Liver (tissue), 8 donors: ENCODE measurements at regions not wholly inside any gene's neighbourhood (a gene's known extent, or its start where the extent isn't known, plus 50 kb on each side); places are given as distances from the start of the nearest gene placed in this dataset.

Experiments used
- DNase-seq: peaks from one replicate; pipeline ENCODE4 v3.0.0-alpha.2; 2017; ENCODE audit warnings: low spot score
- H3K27ac ChIP-seq, 2 donors: one replicate each; pipeline ENCODE4 v1.7.0; 2013; ENCODE audit warnings: inconsistent platforms in 2 of 2, low read length in 2 of 2, control low read depth in 1 of 2, low read depth in 1 of 2, mild to moderate bottlenecking in 1 of 2
- H3K27me3 ChIP-seq, 4 donors: one replicate each; pipeline versions ENCODE4 v1.6.1 to v1.7.0; 2013; ENCODE audit warnings: low read length in 3 of 4, inconsistent platforms in 1 of 4, mild to moderate bottlenecking in 1 of 4, moderate library complexity in 1 of 4; ENCODE audit not compliant: control insufficient read depth in 4 of 4, insufficient read depth in 4 of 4
- H3K36me3 ChIP-seq, 4 donors: one replicate each; pipeline versions ENCODE4 v1.6.1 to v1.7.0; 2013; ENCODE audit warnings: low read length in 3 of 4, mild to moderate bottlenecking in 3 of 4, low read depth in 1 of 4, moderate library complexity in 1 of 4; ENCODE audit not compliant: control insufficient read depth in 4 of 4, insufficient read depth in 3 of 4
- H3K4me1 ChIP-seq, 4 donors: one replicate each; pipeline versions ENCODE4 v1.6.1 to v1.7.0; 2013; ENCODE audit warnings: low read length in 3 of 4, mild to moderate bottlenecking in 3 of 4, moderate library complexity in 1 of 4; ENCODE audit not compliant: control insufficient read depth in 4 of 4, insufficient read depth in 4 of 4
- H3K4me3 ChIP-seq, 3 donors: one replicate each; pipeline versions ENCODE4 v1.6.1 to v1.7.0; 2013; ENCODE audit warnings: low read length in 3 of 3, control low read depth in 1 of 3, low read depth in 1 of 3, mild to moderate bottlenecking in 1 of 3
- H3K9ac ChIP-seq, 2 donors: one replicate each; pipeline ENCODE4 v1.7.0; 2013; ENCODE audit warnings: low read length in 2 of 2, mild to moderate bottlenecking in 2 of 2, moderate library complexity in 2 of 2, control low read depth in 1 of 2, low read depth in 1 of 2
- H3K9me3 ChIP-seq, 4 donors: one replicate each; pipeline versions ENCODE4 v1.6.1 to v1.7.0; 2013; ENCODE audit warnings: low read length in 3 of 4; ENCODE audit not compliant: control insufficient read depth in 4 of 4
- EGR1 ChIP-seq, 2 donors: IDR thresholded peaks; 2 replicates each; pipeline ENCODE4 v1.6.1; 2016 to 2018; ENCODE audit warnings: antibody characterized with exemption in 2 of 2, low read depth in 2 of 2
- HNF4A ChIP-seq, 2 donors: conservative IDR thresholded peaks; 2 replicates each; pipeline ENCODE4 v1.6.1; 2016; ENCODE audit warnings: antibody characterized with exemption in 2 of 2, mild to moderate bottlenecking in 2 of 2
- HNF4G ChIP-seq: IDR thresholded peaks from 2 replicates; pipeline ENCODE4 v1.6.1; 2016; ENCODE audit warnings: antibody characterized with exemption
- JUND ChIP-seq, 2 donors: IDR thresholded peaks; 2 replicates each; pipeline ENCODE4 v1.6.1; 2016; ENCODE audit warnings: antibody characterized with exemption in 2 of 2
- NR2F2 ChIP-seq: IDR thresholded peaks from 2 replicates; pipeline ENCODE4 v1.6.1; 2016; ENCODE audit warnings: antibody characterized with exemption
- RXRA ChIP-seq, 2 donors: IDR thresholded peaks; 2 replicates each; pipeline ENCODE4 v1.6.1; 2017 to 2018; ENCODE audit warnings: antibody characterized with exemption in 2 of 2, mild to moderate bottlenecking in 1 of 2
- SP1 ChIP-seq: IDR thresholded peaks from 2 replicates; pipeline ENCODE4 v1.6.1; 2018; ENCODE audit warnings: antibody characterized with exemption, mild to moderate bottlenecking
- TAF1 ChIP-seq: conservative IDR thresholded peaks from 2 replicates; pipeline ENCODE4 v1.6.1; 2016; ENCODE audit warnings: antibody characterized with exemption, mild to moderate bottlenecking
- YY1 ChIP-seq: IDR thresholded peaks from 2 replicates; pipeline ENCODE4 v1.6.1; 2016; ENCODE audit warnings: antibody characterized with exemption, mild to moderate bottlenecking
- WGBS: extraction: QIAGEN DNeasy Blood & Tissue Kit; methylation state at CpG from one replicate; pipeline ENCODE4 v1.1.7; 2013; 5-methylcytosine and 5-hydroxymethylcytosine counted together
- TF ChIP-seq, protein P1 (sequence below): IDR thresholded peaks from 2 replicates; pipeline ENCODE4 v1.6.1; 2016; ENCODE audit warnings: antibody characterized with exemption
- TF ChIP-seq, protein P2 (sequence below): IDR thresholded peaks from 2 replicates; pipeline ENCODE4 v1.6.1; 2016; ENCODE audit warnings: antibody characterized with exemption
- TF ChIP-seq, protein P3 (sequence below): fragments of 150-350 bp; IDR thresholded peaks from 2 replicates; pipeline ENCODE4 v1.5.1; 2017; ENCODE audit warnings: improper control_type of control experiment, low read depth, low read length; ENCODE audit not compliant: missing input control
- TF ChIP-seq, protein P4 (sequence below): IDR thresholded peaks from 2 replicates; pipeline ENCODE4 v1.6.1; 2016; ENCODE audit warnings: antibody characterized with exemption
- donor health status: healthy.
- donor health status: healthy.
- donor health status: healthy.
- donor health status: healthy.
- donor health status: healthy.

DNA sequence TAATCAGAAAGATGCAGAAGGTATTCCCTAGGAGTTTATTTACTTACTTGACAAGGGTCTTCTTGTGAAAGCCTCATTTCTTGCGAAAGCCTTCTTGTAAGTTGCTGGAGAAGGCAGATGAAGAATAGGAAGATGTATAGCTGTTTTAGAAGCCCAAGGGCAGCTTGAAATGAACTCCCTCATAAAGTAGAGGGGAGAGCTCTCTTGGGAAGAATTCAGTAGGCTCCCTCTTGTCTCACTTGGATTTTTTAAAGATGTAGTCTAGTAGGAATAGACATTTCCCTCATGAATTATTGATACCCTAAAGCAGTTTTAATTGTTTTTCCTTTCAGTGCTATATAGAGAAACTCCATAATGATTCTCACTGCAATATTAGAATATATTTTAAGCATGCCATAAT lies 639.2 kb upstream of the CXADR start (continued):
- TF ChIP-seq, protein P1, sequence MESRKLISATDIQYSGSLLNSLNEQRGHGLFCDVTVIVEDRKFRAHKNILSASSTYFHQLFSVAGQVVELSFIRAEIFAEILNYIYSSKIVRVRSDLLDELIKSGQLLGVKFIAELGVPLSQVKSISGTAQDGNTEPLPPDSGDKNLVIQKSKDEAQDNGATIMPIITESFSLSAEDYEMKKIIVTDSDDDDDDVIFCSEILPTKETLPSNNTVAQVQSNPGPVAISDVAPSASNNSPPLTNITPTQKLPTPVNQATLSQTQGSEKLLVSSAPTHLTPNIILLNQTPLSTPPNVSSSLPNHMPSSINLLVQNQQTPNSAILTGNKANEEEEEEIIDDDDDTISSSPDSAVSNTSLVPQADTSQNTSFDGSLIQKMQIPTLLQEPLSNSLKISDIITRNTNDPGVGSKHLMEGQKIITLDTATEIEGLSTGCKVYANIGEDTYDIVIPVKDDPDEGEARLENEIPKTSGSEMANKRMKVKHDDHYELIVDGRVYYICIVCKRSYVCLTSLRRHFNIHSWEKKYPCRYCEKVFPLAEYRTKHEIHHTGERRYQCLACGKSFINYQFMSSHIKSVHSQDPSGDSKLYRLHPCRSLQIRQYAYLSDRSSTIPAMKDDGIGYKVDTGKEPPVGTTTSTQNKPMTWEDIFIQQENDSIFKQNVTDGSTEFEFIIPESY = no peak

DNA sequence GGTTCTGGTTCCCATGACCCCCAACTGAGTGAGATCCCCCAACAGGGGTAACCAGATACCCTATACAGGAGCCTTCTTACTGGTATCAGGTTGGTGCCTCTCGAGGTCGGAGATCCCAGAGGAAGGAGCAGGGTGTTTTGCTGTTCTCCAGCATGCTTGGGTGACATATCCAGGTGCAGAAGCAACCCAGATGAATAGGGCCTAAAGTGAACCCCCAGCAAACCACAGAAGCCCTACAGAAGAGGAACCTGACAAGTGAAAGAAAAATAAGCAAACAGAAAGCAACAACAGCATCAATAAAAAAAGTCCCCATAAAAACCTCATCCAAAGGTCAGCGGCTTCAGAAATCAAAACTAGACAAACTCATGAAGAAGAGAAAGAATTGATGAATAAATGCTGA lies 633.4 kb upstream of the CXADR start:
- no peaks in the 10 kb centered on the region for H3K9me3 ChIP-seq
- no peak for TF ChIP-seq EGR1 (IDR thresholded peaks at IDR 0.05; ENCODE audit: low read depth in 2 of 2)
- H3K4me3 ChIP-seq = no peak overlapping the region
- H3K27me3 ChIP-seq = no peaks in the 10 kb centered on the region
- WGBS = 84% methylated on average over 3 of the region's 3 CpGs
- H3K36me3 ChIP-seq = no peaks in the 10 kb centered on the region
- no peaks in the 10 kb centered on the region for H3K4me1 ChIP-seq
- no peak for DNase-seq
- no peak overlapping the region for H3K27ac ChIP-seq
- H3K9ac ChIP-seq = no peak overlapping the region

DNA sequence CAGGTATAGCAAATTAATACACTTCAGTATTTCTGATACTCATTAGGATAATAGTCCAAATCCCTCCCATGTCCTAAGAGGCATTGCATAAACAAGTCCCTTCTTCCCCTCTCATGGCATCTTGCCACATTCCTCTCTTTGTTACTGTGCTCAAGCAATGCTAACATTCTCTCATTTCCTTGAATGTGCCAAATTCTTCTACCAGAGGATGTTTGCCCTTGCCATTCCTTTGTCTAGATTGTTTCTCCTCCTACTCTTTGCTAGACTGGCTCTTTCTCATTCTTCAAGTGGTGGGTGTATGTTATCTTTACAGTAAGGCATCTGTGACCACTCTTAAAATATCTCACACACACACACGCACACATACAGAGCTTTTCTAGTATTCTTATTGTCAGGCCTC lies 621.0 kb upstream of the CXADR start:
- Histone ChIP-seq H3K9me3 (no peaks in the 10 kb centered on the region), H3K27ac (no peak overlapping the region), H3K27me3 (no peaks in the 10 kb centered on the region), H3K4me3 (no peak overlapping the region), H3K4me1 (no peaks in the 10 kb centered on the region), H3K9ac (no peak overlapping the region), H3K36me3 (no peaks in the 10 kb centered on the region)
- TF ChIP-seq HNF4A (conservative IDR thresholded peaks at IDR 0.05) = no peak
- TF ChIP-seq, protein P1 = no peak
- no peak for TF ChIP-seq YY1
- no peak for TF ChIP-seq SP1
- TF ChIP-seq, protein P2, sequence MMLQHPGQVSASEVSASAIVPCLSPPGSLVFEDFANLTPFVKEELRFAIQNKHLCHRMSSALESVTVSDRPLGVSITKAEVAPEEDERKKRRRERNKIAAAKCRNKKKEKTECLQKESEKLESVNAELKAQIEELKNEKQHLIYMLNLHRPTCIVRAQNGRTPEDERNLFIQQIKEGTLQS = no peak
- TF ChIP-seq, protein P3, sequence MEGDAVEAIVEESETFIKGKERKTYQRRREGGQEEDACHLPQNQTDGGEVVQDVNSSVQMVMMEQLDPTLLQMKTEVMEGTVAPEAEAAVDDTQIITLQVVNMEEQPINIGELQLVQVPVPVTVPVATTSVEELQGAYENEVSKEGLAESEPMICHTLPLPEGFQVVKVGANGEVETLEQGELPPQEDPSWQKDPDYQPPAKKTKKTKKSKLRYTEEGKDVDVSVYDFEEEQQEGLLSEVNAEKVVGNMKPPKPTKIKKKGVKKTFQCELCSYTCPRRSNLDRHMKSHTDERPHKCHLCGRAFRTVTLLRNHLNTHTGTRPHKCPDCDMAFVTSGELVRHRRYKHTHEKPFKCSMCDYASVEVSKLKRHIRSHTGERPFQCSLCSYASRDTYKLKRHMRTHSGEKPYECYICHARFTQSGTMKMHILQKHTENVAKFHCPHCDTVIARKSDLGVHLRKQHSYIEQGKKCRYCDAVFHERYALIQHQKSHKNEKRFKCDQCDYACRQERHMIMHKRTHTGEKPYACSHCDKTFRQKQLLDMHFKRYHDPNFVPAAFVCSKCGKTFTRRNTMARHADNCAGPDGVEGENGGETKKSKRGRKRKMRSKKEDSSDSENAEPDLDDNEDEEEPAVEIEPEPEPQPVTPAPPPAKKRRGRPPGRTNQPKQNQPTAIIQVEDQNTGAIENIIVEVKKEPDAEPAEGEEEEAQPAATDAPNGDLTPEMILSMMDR = no peak
- DNase-seq = no peak
- 92% methylated on average over 1 of the region's 1 CpG for WGBS

DNA sequence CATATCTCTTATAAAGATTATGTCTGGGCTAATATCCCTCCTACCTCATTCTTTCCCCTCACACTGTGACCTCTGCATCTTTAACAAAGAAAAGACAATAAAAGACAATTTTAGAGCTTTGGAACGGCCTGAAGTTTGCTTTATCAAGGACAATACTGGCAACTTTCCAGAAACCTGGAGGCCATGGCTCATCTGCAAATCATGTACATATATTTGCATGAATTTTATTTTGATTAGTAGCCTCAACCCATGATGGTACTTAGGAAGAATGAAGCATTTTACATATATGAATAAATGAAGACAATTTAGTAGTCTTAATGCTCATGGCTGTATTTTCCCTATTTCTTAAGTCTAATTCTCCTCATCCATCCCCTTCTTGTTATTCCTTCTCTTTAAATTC lies 612.2 kb upstream of the CXADR start:
- 48% methylated on average over 1 of the region's 1 CpG for WGBS
- H3K4me1 ChIP-seq = no peaks in the 10 kb centered on the region
- no peak for DNase-seq
- no peak overlapping the region for H3K9ac ChIP-seq
- no peaks in the 10 kb centered on the region for H3K36me3 ChIP-seq
- no peak for TF ChIP-seq YY1
- no peak for TF ChIP-seq SP1
- no peak for TF ChIP-seq RXRA (IDR thresholded peaks at IDR 0.05)
- TF ChIP-seq JUND (IDR thresholded peaks at IDR 0.05) = no peak
- TF ChIP-seq, protein P1 = no peak
- TF ChIP-seq, protein P2 = no peak
- TF ChIP-seq, protein P3 = no peak
- TF ChIP-seq, protein P4, sequence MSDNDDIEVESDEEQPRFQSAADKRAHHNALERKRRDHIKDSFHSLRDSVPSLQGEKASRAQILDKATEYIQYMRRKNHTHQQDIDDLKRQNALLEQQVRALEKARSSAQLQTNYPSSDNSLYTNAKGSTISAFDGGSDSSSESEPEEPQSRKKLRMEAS = no peak
- no peak for TF ChIP-seq TAF1
- TF ChIP-seq HNF4A (conservative IDR thresholded peaks at IDR 0.05) = no peak
- TF ChIP-seq NR2F2 = no peak
- TF ChIP-seq HNF4G = no peak
- no peak overlapping the region for H3K4me3 ChIP-seq
- H3K27ac ChIP-seq = no peak overlapping the region
- H3K27me3 ChIP-seq = no peaks in the 10 kb centered on the region
- H3K9me3 ChIP-seq = no peaks in the 10 kb centered on the region
